ENCODE measurements at regions not wholly inside any gene's neighbourhood (a gene's known extent, or its start where the extent isn't known, plus 50 kb on each side); places are given as distances from the start of the nearest gene placed in this dataset.

- Mint-ChIP-seq H3K4me3 (no peak overlapping the region), H3K36me3 (no peaks in the 10 kb centered on the region), H3K4me1 (ENCODE audit: low read depth) (no peaks in the 10 kb centered on the region), H3K9me3 (peaks cover 5% of the 10 kb centered on the region), H3K27me3 (peaks cover 12% of the 10 kb centered on the region), H3K27ac (no peak overlapping the region)
- CTCF ChIA-PET: no interaction called here
- no peak for DNase-seq
- intact Hi-C loops (cut with micrococcal nuclease): no loop called here
- POLR2A ChIA-PET: no interaction called here
Observed at GRCh38 chr3:141814375-141814774, 51.2 kb downstream of the GRK7 start.

DNA sequence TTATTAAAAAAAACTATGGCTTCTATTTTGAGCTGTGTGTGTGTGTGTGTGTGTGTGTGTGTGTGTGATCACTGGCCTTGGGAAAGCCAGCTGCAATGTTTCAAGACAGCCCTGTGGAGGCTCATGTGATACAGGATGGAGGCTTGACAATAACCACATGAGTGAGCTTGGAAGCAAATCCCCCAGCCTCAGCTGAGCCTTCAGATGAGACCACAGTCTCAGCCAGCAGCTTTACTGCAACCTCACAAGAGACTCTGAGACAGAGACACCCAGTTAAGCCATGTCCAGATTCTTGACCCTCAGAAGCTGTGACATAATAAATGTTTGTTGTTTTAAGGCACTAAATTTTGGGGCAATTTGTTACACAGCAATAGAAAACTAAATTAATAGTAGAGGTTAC lies 52.5 kb downstream of the GRK7 start:
- no peak for DNase-seq
- H3K27ac Mint-ChIP-seq: no peak overlapping the region

DNA sequence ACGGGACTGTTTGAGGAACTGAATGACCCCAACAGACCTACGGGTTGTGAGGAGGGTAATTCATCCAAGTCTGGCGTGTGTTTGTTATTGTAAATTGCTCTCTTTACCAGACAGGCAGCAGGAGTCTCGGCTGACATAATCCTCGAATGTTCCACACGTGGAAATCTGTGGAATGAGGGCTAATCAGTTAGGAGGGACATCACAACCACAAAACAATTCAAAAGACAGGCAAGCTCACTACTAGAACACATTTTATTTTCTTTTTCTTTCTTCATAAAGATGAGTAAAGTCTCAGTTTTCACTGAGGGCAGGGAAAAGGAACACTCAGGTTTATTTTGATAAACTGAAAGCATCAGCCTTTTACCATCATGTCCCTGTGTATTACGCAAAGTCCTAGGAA lies 53.8 kb downstream of the GRK7 start:
- Mint-ChIP-seq H3K4me1 (ENCODE audit: low read depth) (no peaks in the 10 kb centered on the region), H3K27ac (no peak overlapping the region), H3K9me3 (peaks cover 5% of the 10 kb centered on the region), H3K27me3 (peaks cover 17% of the 10 kb centered on the region), H3K36me3 (no peaks in the 10 kb centered on the region), H3K4me3 (no peak overlapping the region)
- intact Hi-C loops (cut with micrococcal nuclease): no loop called here
- CTCF ChIA-PET: no interaction called here
- POLR2A ChIA-PET: no interaction called here
- DNase-seq: no peak

More for the DNA sequence above, 52.5 kb downstream of the GRK7 start:
- Mint-ChIP-seq H3K36me3 (no peaks in the 10 kb centered on the region), H3K4me1 (ENCODE audit: low read depth) (no peaks in the 10 kb centered on the region), H3K9me3 (peaks cover 5% of the 10 kb centered on the region), H3K4me3 (no peak overlapping the region), H3K27me3 (peaks cover 17% of the 10 kb centered on the region)
- ChIA-PET CTCF (interaction anchor here (0.6 kb wide), 1 partner anchor 65 kb away, joined by 3 read pairs; no protein-coding TSS in a partner anchor), POLR2A (no interaction called here)
- intact Hi-C loops (cut with micrococcal nuclease): no loop called here

DNA sequence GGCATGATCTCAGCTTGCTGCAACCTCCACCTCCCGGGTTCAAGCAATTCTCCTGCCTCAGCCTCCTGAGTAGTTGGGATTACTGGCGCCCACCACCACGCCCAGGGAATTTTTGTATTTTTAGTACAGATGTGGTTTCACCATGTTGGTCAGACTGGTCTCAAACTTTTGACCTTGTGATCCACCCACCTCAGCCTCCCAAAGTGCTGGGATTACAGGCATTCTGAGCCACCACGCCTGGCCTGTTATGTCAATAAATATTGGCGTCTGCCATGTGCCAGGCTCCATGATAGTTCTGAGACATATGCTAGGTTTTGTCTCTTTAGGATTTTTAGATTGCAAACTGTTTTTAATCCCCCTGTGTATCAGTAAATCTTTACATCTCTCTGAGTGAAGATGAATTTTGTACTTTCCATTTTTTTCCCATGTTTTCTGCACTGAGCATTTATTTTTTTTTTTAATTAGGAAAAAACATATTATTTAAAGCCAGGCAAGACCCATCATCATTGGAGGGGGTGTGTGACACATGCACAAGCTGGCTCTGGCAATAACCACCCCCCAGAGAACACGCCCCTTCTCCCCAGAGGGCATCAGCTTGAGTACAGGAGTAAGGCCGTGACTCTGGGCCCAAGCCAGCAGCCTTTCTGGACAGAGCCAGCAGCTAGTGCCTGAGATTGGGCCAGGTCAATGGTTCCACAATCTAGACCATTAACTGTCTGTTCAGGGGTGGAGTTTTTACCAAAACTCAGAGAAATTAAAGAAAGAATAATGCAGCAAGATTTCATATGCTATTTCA lies 51.0 kb upstream of the ATP1B3 start:
- POLR2A ChIA-PET: no interaction called here
- no peak overlapping the region for H3K27ac Mint-ChIP-seq
- H3K4me3 Mint-ChIP-seq: no peak overlapping the region
- no peaks in the 10 kb centered on the region for H3K27me3 Mint-ChIP-seq
- CTCF ChIA-PET: no interaction called here
- no peak for DNase-seq
- no peaks in the 10 kb centered on the region for H3K36me3 Mint-ChIP-seq
- no peaks in the 10 kb centered on the region for H3K4me1 Mint-ChIP-seq (ENCODE audit: low read depth)
- no peaks in the 10 kb centered on the region for H3K9me3 Mint-ChIP-seq
- intact Hi-C loops (cut with micrococcal nuclease): no loop called here
